Tibial nerve (tissue), 4 donors: ENCODE measurements at regions not wholly inside any gene's neighbourhood (a gene's known extent, or its start where the extent isn't known, plus 50 kb on each side); places are given as distances from the start of the nearest gene placed in this dataset.
"Not testable (repeated sequence)": the region's sequence is repeated elsewhere in the genome, so short reads cannot be mapped to it uniquely, and the experiment has no call there.

Source experiments
- DNase-seq, 2 donors: peaks; one replicate each; pipeline ENCODE4 v3.0.0-alpha.2; 2019; ENCODE audit warnings: low spot score in 2 of 2
- H3K27ac ChIP-seq, 4 donors: fragments of 200-600 bp; sonication (generic) in 3 of 4; one replicate each; pipeline ENCODE4 v1.5.1; 2017 to 2019; ENCODE audit warnings: mild to moderate bottlenecking in 1 of 4
- H3K27me3 ChIP-seq, 2 donors: fragments of 200-600 bp; sonication (generic) in 1 of 2; one replicate each; pipeline versions ENCODE4 v1.5.1 to v1.6.0; 2017 to 2019
- H3K36me3 ChIP-seq, 3 donors: fragments of 200-600 bp; sonication (generic); one replicate each; pipeline ENCODE4 v1.5.1; 2018 to 2019
- H3K4me1 ChIP-seq, 4 donors: fragments of 200-600 bp; sonication (generic) in 3 of 4; one replicate each; pipeline ENCODE4 v1.5.1; 2017 to 2019
- H3K4me3 ChIP-seq, 4 donors: fragments of 200-600 bp; sonication (generic) in 3 of 4; one replicate each; pipeline ENCODE4 v1.5.1; 2017 to 2019; ENCODE audit warnings: mild to moderate bottlenecking in 1 of 4, moderate library complexity in 1 of 4
- H3K9me3 ChIP-seq, 4 donors: fragments of 200-600 bp; sonication (generic) in 3 of 4; one replicate each; pipeline ENCODE4 v1.5.1; 2017 to 2019
- EP300 ChIP-seq, 2 donors: sonication (generic); formaldehyde crosslinking; IDR thresholded peaks; one replicate each; pipeline ENCODE4 v1.6.1; 2017; ENCODE audit warnings: antibody characterized with exemption in 2 of 2, mild to moderate bottlenecking in 1 of 2
- POLR2A ChIP-seq, 2 donors: fragments of 450-650 bp; IDR thresholded peaks; one replicate each; pipeline ENCODE4 v1.6.1; 2017; ENCODE audit warnings: antibody characterized with exemption in 2 of 2, mild to moderate bottlenecking in 2 of 2, moderate library complexity in 2 of 2
- WGBS, 2 donors: methylation state at CpG; one replicate each; pipeline ENCODE4 v1.1.5; 2018; 5-methylcytosine and 5-hydroxymethylcytosine counted together
- TF ChIP-seq, protein P1 (sequence below), 5 experiments: fragments of 200-600 bp in 3 of 5; fragments of 450-650 bp in 2 of 5; sonication (generic) in 3 of 5; IDR thresholded peaks; one replicate each; pipeline ENCODE4 v1.5.1; 2016 to 2019; ENCODE audit warnings: antibody characterized with exemption in 5 of 5, mild to moderate bottlenecking in 3 of 5, moderate library complexity in 2 of 5

DNA sequence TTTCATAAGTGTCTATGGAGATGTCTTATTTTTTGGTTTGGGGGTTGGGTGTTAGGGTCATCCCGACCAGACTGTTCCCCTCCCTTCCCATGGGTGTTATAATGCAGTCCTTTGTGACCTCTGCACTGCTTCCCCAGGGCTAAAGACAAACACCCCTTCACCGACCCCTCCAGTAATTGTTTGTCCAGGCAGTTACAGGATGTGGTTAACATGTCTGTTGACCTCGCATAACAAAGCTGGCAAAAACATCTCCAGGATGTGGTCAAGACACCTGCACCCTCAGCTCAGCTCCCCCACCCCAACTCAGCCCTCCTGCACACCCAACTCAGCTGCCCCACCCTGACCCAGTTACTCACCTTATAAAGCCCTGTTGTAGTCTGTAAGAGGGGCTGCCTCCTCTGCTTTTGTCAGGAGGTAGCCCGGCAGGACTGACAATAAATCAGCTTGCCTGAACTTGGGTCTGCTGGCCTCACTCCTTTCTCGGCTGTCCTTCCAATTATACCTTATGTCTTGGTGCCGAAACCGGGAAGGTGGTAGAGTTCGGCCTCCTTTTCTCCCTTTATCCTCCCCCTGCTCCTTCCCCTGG lies 102.2 kb downstream of the ZNF92 start:
- Histone ChIP-seq H3K27me3 (no peaks in the 10 kb centered on the region), H3K36me3 (no peaks in the 10 kb centered on the region), H3K4me3 (no peak overlapping the region), H3K9me3 (peaks cover 0 to 31% (median 0%) of the 10 kb centered on the region in 4 donors), H3K4me1 (peaks cover 0 to 7% (median 0%) of the 10 kb centered on the region in 4 donors), H3K27ac (peak overlapping the region in 1 of 4 donors; percentile 34)
- WGBS, 2 donors = 47 to 50% methylated on average over 8 of the region's 8 CpGs
- DNase-seq = no peak
- TF ChIP-seq, protein P1, sequence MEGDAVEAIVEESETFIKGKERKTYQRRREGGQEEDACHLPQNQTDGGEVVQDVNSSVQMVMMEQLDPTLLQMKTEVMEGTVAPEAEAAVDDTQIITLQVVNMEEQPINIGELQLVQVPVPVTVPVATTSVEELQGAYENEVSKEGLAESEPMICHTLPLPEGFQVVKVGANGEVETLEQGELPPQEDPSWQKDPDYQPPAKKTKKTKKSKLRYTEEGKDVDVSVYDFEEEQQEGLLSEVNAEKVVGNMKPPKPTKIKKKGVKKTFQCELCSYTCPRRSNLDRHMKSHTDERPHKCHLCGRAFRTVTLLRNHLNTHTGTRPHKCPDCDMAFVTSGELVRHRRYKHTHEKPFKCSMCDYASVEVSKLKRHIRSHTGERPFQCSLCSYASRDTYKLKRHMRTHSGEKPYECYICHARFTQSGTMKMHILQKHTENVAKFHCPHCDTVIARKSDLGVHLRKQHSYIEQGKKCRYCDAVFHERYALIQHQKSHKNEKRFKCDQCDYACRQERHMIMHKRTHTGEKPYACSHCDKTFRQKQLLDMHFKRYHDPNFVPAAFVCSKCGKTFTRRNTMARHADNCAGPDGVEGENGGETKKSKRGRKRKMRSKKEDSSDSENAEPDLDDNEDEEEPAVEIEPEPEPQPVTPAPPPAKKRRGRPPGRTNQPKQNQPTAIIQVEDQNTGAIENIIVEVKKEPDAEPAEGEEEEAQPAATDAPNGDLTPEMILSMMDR (IDR thresholded peaks at IDR 0.05) = no peak
- TF ChIP-seq POLR2A (IDR thresholded peaks at IDR 0.05) (no peak), EP300 (IDR thresholded peaks at IDR 0.05) (no peak)

- WGBS, 2 donors = 57 to 61% methylated on average over 6 of the region's 6 CpGs
- Histone ChIP-seq H3K27me3 (no peaks in the 10 kb centered on the region), H3K36me3 (no peaks in the 10 kb centered on the region), H3K4me3 (no peak overlapping the region), H3K9me3 (peaks cover 0 to 36% (median 0%) of the 10 kb centered on the region in 4 donors), H3K27ac (no peak overlapping the region), H3K4me1 (peaks cover 0 to 7% (median 0%) of the 10 kb centered on the region in 4 donors)
- no peak for DNase-seq
- TF ChIP-seq POLR2A (IDR thresholded peaks at IDR 0.05) (no peak), EP300 (IDR thresholded peaks at IDR 0.05) (no peak)
- TF ChIP-seq, protein P1 (IDR thresholded peaks at IDR 0.05) = no peak
Observed at GRCh38 chr7:65477326-65477725, 103.7 kb downstream of the ZNF92 start.

DNA sequence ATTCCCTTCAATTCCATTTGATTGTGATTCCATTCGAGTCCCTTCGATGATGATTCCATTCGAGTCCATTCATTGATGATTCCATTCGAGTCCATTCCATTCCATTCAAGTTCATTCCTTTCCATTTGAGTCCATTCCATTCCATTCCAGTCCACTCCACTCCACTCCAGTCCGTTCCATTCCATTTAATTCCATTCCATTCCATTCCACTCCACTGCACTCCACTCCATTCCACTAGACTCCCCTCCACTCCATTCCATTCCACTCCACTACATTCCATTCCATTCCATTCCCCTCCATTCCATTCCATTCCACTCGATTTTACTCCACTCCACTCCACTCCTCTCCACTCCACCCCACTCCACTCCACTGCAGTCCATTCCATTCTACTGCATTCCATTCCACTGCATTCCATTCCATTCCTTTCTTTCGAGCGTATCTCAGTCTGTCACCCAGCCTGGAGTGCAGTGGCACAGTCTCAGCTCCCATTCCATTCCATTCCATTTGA lies 115.7 kb downstream of the ZNF92 start:
- WGBS, 2 donors = 90 to 92% methylated on average over 8 of the region's 8 CpGs
- no peak overlapping the region for H3K4me3 ChIP-seq
- H3K4me1 ChIP-seq = no peaks in the 10 kb centered on the region
- H3K27me3 ChIP-seq = no peaks in the 10 kb centered on the region
- no peak for TF ChIP-seq EP300 (IDR thresholded peaks at IDR 0.05)
- no peak for TF ChIP-seq POLR2A (IDR thresholded peaks at IDR 0.05)
- TF ChIP-seq, protein P1 (IDR thresholded peaks at IDR 0.05) = no peak
- H3K36me3 ChIP-seq = no peaks in the 10 kb centered on the region
- no peak overlapping the region for H3K27ac ChIP-seq
- H3K9me3 ChIP-seq = peaks cover 0 to 41% (median 3%) of the 10 kb centered on the region in 4 donors
- DNase-seq = no peak

DNA sequence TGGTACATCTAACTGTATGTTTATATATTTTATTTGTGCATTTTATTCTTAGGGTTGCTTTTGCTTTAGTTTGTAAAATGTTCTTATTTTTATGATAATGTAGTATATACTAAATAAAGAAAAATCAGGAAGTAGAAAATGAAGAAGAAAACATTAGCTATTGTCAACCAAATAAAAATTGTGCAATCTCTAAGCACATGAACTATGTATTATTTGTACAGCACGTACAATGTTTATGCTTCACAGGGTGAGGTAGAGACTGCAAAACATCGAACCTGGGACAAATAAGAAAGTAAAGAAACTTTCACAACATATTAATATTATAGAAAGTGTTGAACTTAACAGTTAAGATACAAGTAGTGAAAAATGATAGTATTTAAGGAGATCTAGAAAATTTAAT lies 123.0 kb downstream of the ZNF92 start:
- not testable (repeated sequence) for H3K9me3 ChIP-seq, H3K27me3 ChIP-seq, H3K36me3 ChIP-seq, H3K4me1 ChIP-seq, H3K4me3 ChIP-seq, DNase-seq, H3K27ac ChIP-seq
- WGBS, 2 donors = 83 to 85% methylated on average over 2 of the region's 2 CpGs

DNA sequence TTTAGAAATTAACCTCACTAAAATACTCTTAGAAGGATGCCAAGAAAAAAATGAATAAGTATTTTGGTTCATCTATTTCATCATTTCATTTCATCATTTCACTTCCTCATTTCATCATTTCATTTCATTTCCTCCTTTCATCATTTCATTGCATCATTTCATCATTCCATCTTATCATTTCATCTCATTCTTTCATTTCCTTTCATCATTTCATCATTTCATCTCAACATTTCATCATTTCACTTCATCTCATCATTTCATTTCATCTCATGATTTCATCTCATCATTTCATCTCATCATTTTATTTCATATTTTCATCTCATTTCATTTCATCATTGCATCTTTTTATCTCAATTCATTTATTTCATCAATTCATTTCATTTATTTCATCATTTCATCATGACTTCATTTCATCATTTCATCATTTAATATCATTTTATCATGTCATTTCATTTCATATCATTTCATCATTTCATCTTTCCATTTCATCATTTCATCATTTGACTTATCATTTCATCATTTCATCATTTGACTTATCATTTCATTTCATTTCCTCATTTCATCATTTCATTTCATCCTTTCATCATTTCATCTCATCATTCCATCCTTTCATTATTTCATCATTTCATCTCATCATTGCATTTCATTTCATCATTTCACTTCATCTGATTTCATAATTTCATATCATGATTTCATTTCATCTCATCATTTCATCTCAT lies 129.9 kb downstream of the ZNF92 start:
- H3K4me1 ChIP-seq = peaks cover 0 to under 1% (median 0%) of the 10 kb centered on the region in 4 donors
- no peak overlapping the region for H3K27ac ChIP-seq
- no peaks in the 10 kb centered on the region for H3K9me3 ChIP-seq

GRCh38 chr7:65504504-65505319 lies 131.1 kb downstream of the ZNF92 start:
- peaks cover 0 to 12% (median 1%) of the 10 kb centered on the region in 4 donors for H3K4me1 ChIP-seq
- not testable (repeated sequence) for DNase-seq, H3K4me3 ChIP-seq, H3K27me3 ChIP-seq, H3K36me3 ChIP-seq, H3K27ac ChIP-seq, H3K9me3 ChIP-seq
- 79 to 88% methylated on average over 1 of the region's 1 CpG for WGBS, 2 donors

More for the DNA sequence above, 129.9 kb downstream of the ZNF92 start:
- no peaks in the 10 kb centered on the region for H3K27me3 ChIP-seq
- DNase-seq = no peak
- no peaks in the 10 kb centered on the region for H3K36me3 ChIP-seq
- TF ChIP-seq POLR2A (IDR thresholded peaks at IDR 0.05) = no peak
- TF ChIP-seq, protein P1 (IDR thresholded peaks at IDR 0.05) = no peak
- no peak for TF ChIP-seq EP300 (IDR thresholded peaks at IDR 0.05)
- H3K4me3 ChIP-seq = no peak overlapping the region

DNA sequence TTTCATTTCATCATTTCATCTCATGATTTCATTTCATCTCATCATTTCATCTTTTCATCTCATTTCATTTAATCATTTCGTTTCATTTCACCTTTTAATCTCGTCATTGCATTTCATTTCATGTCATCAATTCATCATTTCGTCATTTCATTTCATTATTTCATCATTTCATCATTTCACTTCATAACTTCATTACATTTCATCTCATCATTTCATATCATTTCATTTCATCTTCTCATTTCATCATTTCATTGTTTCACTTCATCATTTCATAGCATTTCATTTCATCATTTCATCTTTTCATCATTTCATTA lies 131.6 kb downstream of the ZNF92 start:
- 58 to 68% methylated on average over 3 of the region's 3 CpGs for WGBS, 2 donors
- H3K4me3 ChIP-seq, H3K36me3 ChIP-seq, H3K9me3 ChIP-seq, DNase-seq, H3K27ac ChIP-seq: not testable (repeated sequence)
- peaks cover 0 to 18% (median 3%) of the 10 kb centered on the region in 4 donors for H3K4me1 ChIP-seq
- peaks cover 0 to 14% of the 10 kb centered on the region in 2 donors for H3K27me3 ChIP-seq

DNA sequence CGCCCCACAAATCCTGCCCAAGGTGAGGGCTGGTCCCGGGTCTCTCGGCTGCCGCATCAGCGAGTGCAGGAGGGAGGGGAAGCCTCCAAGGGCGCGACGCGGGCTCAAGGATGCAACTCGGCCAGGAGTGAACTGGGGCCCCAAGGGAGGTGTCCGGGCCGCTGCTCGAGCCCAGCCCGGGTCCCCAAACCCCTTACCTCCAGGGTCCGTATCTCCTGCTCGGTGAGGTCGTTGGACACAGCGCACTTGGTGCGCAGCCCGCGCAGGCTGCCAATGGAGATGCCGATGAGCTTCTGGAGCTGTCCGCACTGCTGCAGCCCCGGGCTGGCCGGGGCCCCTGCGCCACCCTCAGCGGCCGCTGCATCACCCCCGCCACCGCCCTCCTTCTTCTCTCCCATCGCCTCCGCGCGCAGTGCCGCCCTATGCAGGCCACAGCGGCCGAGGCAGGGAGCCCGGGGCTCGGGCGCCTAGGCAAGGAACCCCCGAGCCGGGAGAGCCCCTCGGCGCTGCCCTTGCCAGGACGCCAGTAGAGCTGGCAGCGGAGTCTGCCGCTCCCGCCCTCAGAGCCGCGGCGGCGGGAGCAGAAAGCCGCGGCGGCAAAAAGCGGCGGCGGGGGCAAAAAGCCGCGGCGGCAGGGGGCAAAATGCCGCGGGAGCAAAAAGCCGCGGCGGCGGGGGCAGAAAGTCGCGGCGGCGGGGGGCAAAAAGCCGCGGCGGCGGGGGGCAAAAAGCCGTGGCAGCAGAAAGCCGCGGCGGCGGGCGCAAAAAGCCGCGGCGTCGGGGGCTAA lies 135.1 kb downstream of the ZNF92 start:
- Histone ChIP-seq H3K4me1 (peaks cover 0 to 21% (median 3%) of the 10 kb centered on the region in 4 donors), H3K27ac (peak overlapping the region in 1 of 4 donors; percentile 50), H3K4me3 (peak overlapping the region; percentile 13 to 51 (median 50)), H3K27me3 (peaks cover 0 to 29% of the 10 kb centered on the region in 2 donors)
- not testable (repeated sequence) for H3K9me3 ChIP-seq, H3K36me3 ChIP-seq, DNase-seq
- WGBS, 2 donors = 1% methylated on average over 36 to 44 of the region's 85 CpGs
